AG10803 (cell line): ENCODE measurements at regions not wholly inside any gene's neighbourhood (a gene's known extent, or its start where the extent isn't known, plus 50 kb on each side); places are given as distances from the start of the nearest gene placed in this dataset.
A peak's percentile ranks its signal among the peaks of the same experiment; 100 is the strongest.

Source experiments
- DNase-seq: peaks from one replicate; pipeline ENCODE4 v3.0.0; 2010; ENCODE audit warnings: low read depth
- H3K4me3 ChIP-seq: 2 replicates; pipeline ENCODE4 v1.5.1; 2011; ENCODE audit warnings: mild to moderate bottlenecking, low read length, control low read depth
- TF ChIP-seq, protein P1 (sequence below): conservative IDR thresholded peaks from 2 replicates; pipeline ENCODE4 v1.5.1; 2011; ENCODE audit warnings: mild to moderate bottlenecking, low read length, control low read depth, inconsistent platforms

DNA sequence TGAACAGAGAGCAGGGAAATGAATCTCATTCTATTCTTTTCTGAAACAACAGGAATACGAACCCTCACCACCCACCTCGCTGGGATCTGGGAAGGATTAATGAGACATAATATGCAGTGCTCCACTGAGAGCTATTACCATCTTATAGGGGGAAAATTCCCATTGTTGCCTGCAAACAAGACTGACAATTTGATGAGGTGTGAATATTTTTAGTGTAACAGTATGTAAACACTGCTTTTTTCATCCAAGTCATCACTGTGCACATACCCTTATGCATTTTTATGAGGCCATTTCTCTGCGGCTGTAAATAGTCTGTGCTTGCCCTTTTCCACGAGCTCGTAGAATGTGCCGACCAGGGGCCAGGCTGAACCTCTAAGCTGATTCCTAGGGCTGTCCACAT is 285.6 kb upstream of the CPEB2 start:
- no peak overlapping the region for H3K4me3 ChIP-seq
- DNase-seq, result no peak
- TF ChIP-seq, protein P1, sequence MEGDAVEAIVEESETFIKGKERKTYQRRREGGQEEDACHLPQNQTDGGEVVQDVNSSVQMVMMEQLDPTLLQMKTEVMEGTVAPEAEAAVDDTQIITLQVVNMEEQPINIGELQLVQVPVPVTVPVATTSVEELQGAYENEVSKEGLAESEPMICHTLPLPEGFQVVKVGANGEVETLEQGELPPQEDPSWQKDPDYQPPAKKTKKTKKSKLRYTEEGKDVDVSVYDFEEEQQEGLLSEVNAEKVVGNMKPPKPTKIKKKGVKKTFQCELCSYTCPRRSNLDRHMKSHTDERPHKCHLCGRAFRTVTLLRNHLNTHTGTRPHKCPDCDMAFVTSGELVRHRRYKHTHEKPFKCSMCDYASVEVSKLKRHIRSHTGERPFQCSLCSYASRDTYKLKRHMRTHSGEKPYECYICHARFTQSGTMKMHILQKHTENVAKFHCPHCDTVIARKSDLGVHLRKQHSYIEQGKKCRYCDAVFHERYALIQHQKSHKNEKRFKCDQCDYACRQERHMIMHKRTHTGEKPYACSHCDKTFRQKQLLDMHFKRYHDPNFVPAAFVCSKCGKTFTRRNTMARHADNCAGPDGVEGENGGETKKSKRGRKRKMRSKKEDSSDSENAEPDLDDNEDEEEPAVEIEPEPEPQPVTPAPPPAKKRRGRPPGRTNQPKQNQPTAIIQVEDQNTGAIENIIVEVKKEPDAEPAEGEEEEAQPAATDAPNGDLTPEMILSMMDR, result no peak

DNA sequence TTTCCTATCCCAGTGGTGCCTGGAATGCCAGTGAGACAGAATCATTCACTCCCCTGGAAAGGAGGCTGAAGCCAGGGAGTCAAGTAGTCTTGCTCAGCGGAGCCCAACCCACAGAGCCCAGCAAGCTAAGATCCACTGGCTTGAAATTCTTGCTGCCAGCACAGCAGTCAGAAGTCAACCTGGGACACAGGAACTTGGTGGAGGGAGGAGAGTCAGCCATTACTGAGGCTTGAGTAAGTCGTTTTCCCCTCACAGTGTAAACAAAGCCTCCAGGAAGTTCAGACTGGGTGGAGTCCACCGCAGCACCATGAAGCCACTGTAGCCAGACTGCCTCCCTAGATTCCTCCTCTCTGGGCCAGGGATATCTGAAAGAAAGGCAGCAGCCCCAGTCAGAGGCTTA is 283.2 kb upstream of the CPEB2 start:
- DNase-seq, result peak; percentile 12
- TF ChIP-seq, protein P1, result no peak
- H3K4me3 ChIP-seq, result no peak overlapping the region

DNA sequence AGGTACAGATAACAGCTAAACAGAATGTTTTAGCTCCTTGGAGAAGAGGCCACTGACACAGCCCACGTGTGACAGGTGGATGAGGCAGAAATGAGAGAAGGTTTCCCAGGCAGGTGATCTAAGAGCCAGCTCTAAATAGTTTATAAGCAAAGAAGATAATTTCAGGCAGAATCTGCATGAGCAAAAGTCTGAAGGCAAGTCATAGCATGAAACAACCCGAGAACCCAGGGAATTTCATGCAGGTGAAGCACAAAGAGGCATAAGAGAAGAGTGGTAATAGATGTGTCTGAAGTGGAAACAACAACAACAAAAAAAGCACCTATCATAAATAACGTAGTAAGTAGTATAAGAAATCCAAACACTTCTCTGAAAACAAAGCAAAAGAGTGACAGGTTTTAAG is 275.8 kb upstream of the CPEB2 start:
- H3K4me3 ChIP-seq, result no peak overlapping the region
- TF ChIP-seq, protein P1, result no peak
- DNase-seq, result no peak

DNA sequence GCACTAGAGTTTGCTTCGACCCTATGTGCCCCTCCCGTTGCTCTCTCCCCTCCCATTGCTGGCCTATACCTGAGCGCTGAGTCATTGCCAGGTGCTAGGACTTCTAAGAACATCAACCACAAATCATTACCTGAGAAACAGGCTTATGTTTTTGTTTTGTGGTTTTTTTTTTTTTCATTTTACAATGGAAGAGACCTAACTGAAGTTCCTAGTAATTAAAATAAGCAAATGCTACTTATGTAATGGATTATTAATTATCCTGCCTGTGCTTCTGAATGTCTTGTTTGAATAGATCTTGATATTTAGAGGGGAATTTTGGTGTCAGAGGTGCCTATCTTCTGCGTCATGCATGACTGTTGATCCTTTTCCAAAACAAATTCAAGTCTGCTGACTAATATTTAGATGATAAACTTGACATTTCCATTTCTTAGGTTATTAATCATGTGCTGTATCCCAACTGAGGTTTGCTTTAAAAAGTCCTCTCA is 275.4 kb upstream of the CPEB2 start:
- no peak for DNase-seq
- TF ChIP-seq, protein P1, result no peak
- no peak overlapping the region for H3K4me3 ChIP-seq

DNA sequence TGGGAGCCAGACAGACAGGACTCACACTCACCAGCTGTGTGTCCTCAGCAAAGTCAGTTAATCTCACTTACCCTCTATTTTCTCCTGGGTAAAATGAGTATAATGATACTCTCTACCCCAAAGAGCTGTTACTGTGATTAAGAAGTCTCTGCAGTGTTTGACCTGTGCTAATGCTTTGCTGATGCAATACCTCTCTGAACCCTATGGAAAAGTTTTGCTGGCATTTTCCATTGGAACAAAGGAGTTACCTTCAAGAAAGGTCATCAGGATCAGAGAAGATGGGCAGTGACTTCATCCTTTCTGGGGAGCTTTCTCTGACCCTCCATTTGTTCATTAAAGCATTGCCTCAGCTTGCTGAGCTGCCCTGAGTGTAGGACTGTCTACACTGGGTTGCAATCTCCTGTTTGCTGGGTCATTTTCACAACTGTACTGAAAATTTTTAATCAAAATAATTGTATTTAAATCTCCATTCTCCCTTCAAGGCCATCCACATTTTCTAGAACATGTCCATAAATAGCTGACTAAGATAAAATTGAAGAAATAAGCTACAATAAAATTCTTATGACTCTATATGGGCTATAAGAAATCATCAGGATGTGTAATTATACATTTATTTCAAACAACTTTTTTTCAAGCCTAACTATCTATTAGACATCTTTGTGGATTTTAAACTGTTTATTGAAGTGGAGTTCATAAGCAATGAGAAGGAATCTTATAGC is 272.8 kb upstream of the CPEB2 start:
- TF ChIP-seq, protein P1, result no peak
- no peak overlapping the region for H3K4me3 ChIP-seq
- DNase-seq, result no peak

DNA sequence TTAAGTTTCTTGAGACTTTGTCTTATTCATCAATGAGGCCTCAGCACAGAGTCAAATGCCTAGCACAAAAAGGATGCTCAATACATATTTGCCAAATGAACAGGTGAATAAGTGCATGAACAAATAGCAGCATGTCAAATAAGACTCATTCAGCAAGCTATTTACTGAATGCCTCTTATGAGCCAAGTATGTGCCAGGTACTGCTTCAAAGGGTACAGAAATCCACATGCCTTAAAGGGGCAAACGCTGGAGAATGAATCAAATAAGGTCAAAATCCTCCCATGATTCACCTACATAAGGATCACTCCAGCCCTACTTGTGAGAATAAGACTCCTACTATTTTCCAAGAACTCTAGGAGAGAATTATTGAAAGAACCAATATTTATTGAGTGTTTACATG is 260.2 kb upstream of the CPEB2 start:
- no peak overlapping the region for H3K4me3 ChIP-seq
- TF ChIP-seq, protein P1, result no peak
- DNase-seq, result no peak

DNA sequence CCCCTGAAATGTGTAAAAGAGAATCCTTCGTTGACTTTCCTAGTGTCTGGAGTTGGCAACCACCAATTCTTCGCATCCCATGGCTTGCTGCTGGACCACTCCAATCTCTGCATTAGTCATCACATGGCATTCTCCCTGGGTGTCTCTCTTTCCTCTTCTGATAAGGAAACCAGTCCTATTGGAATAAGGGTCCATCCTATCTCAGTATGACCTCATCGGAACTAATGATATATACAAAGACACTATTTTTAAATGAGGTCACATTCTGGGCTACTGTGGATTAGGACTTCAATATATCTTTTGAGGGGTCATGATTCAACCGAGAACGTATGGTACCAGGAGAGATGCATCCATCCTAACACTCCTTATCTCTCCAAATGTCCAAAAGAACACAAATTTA is 259.1 kb upstream of the CPEB2 start:
- no peak overlapping the region for H3K4me3 ChIP-seq
- no peak for DNase-seq
- TF ChIP-seq, protein P1, result no peak
